Left ventricle myocardium inferior (tissue), 1 donor: ENCODE measurements at regions not wholly inside any gene's neighbourhood (a gene's known extent, or its start where the extent isn't known, plus 50 kb on each side); places are given as distances from the start of the nearest gene placed in this dataset.
"Not testable (repeated sequence)": the region's sequence is repeated elsewhere in the genome, so short reads cannot be mapped to it uniquely, and the experiment has no call there.

Experiments
- DNase-seq: peaks from one replicate; pipeline ENCODE4 v3.0.0-alpha.2; 2020
- H3K27ac ChIP-seq: fragments of 200-600 bp; replicated peaks from 2 replicates; pipeline ENCODE4 v1.8.0; 2021
- H3K27me3 ChIP-seq: fragments of 200-600 bp; 2 replicates; pipeline ENCODE4 v1.8.0; 2021; ENCODE audit warnings: low read depth
- H3K36me3 ChIP-seq: fragments of 200-600 bp; 2 replicates; pipeline ENCODE4 v1.8.0; 2021
- H3K4me1 ChIP-seq: fragments of 200-600 bp; 2 replicates; pipeline ENCODE4 v1.8.0; 2021
- H3K4me3 ChIP-seq: fragments of 200-600 bp; 2 replicates; pipeline ENCODE4 v1.8.0; 2021; ENCODE audit warnings: mild to moderate bottlenecking, moderate library complexity
- H3K9me3 ChIP-seq: fragments of 200-600 bp; replicated peaks from 2 replicates; pipeline ENCODE4 v1.8.0; 2021
- intact Hi-C: fragments of 100-400 bp; cut with micrococcal nuclease; formaldehyde crosslinking; loops from one replicate; pipeline ENCODE4 v1.11.0; 2022
- TF ChIP-seq, protein P1 (sequence below): fragments of 200-600 bp; IDR thresholded peaks from 2 replicates; pipeline ENCODE4 v1.8.0; 2021; ENCODE audit warnings: antibody characterized with exemption, mild to moderate bottlenecking, borderline replicate concordance
- donor health status: DM: no; HTN: yes; CAD: no; lungs with severe emphysema.

DNA sequence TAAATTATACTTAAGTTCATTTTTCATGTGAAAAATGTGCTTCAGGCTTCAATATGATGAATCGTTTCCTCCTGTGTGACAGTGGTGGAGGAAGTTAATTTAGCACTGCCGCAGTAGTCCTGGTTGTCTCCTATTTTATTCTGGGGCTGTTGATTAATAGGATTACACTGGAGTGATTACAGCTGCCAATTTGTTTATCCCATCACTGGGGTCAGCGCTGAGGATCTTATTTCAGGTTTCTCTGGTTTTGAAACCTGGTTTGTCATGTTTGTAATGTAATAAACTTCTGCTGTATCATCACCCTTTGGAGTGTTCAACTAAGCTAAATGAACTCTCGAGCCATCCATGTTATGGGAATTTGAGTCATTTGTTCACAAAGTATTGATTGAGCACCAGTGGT is 241.7 kb upstream of the KCNN2 start:
- TF ChIP-seq, protein P1, sequence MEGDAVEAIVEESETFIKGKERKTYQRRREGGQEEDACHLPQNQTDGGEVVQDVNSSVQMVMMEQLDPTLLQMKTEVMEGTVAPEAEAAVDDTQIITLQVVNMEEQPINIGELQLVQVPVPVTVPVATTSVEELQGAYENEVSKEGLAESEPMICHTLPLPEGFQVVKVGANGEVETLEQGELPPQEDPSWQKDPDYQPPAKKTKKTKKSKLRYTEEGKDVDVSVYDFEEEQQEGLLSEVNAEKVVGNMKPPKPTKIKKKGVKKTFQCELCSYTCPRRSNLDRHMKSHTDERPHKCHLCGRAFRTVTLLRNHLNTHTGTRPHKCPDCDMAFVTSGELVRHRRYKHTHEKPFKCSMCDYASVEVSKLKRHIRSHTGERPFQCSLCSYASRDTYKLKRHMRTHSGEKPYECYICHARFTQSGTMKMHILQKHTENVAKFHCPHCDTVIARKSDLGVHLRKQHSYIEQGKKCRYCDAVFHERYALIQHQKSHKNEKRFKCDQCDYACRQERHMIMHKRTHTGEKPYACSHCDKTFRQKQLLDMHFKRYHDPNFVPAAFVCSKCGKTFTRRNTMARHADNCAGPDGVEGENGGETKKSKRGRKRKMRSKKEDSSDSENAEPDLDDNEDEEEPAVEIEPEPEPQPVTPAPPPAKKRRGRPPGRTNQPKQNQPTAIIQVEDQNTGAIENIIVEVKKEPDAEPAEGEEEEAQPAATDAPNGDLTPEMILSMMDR, result no peak
- intact Hi-C loops, result no loop called here
- no peak for DNase-seq
- Histone ChIP-seq H3K36me3 (no peaks in the 10 kb centered on the region), H3K4me1 (peaks cover 20% of the 10 kb centered on the region), H3K27ac (no peak overlapping the region), H3K4me3 (no peak overlapping the region), H3K27me3 (no peaks in the 10 kb centered on the region), H3K9me3 (no peaks in the 10 kb centered on the region)

DNA sequence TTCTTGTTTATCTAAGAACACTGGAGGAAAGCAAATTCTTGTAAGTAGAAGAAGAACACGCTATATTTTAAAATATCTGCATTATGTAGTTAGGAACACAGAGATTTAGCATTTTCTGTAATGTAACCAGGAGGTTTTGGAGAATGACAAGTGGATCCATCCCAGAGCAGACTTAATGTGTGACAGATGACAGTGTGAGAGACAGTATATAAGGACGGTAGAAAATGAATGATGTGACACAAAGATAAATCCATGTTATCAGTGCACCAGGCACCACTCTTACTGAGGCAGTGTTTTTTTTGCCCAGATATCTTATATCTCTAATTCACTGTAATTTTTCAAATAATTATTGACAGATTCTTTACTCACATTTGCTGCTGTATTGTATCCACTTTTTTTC is 239.0 kb upstream of the KCNN2 start:
- Histone ChIP-seq H3K4me3 (no peak overlapping the region), H3K9me3 (no peaks in the 10 kb centered on the region), H3K36me3 (no peaks in the 10 kb centered on the region), H3K27me3 (no peaks in the 10 kb centered on the region), H3K27ac (no peak overlapping the region), H3K4me1 (peaks cover 11% of the 10 kb centered on the region)
- TF ChIP-seq, protein P1, result no peak
- intact Hi-C loops, result no loop called here
- DNase-seq, result no peak

DNA sequence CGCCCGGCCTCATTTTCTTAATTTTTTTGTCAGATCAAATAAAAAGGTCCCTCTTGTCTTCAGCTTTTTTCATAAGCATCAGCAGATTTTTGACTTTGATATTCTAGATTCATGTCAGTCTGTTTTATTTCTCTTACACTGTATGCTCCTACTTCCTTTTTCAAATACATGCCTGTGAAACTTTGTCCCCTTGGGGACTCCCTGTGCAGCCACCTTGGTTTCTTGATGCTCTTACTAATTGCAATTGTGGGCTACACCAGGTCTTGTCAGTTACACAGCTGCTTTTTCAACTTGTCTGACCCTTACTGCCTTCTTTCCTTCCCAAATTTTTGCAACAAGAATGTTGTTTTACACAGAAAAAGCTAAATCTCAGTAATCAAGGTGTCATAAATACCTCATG is 238.2 kb upstream of the KCNN2 start:
- intact Hi-C loops, result no loop called here
- Histone ChIP-seq H3K9me3 (no peaks in the 10 kb centered on the region), H3K27ac (no peak overlapping the region), H3K27me3 (no peaks in the 10 kb centered on the region), H3K4me3 (no peak overlapping the region), H3K36me3 (no peaks in the 10 kb centered on the region), H3K4me1 (peaks cover 7% of the 10 kb centered on the region)
- TF ChIP-seq, protein P1, result no peak
- no peak for DNase-seq

DNA sequence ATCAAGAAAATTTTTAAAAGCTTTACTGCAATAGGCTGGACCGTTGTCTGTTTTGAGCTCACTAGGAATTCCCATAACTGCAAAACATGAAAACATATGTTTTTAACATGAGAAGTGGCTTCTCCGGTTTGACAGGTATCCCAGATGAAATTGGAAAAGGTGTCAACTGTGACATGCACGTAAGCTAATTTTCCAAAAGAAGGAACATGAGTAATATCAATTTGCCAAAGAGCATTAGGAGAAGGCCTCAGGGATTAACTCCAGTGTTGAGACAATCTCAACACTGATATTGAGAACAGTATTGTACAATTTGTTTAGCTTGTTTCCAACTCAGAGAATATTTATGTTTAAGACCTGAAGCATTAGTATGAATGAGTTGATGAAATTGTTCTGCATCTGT is 215.5 kb upstream of the KCNN2 start:
- no peak for DNase-seq
- no peak overlapping the region for H3K4me3 ChIP-seq
- H3K4me1 ChIP-seq, result no peaks in the 10 kb centered on the region
- H3K27ac ChIP-seq, result no peak overlapping the region
- intact Hi-C loops, result no loop called here
- no peaks in the 10 kb centered on the region for H3K27me3 ChIP-seq
- peaks cover 20% of the 10 kb centered on the region for H3K9me3 ChIP-seq
- H3K36me3 ChIP-seq, result no peaks in the 10 kb centered on the region
- TF ChIP-seq, protein P1, result no peak

DNA sequence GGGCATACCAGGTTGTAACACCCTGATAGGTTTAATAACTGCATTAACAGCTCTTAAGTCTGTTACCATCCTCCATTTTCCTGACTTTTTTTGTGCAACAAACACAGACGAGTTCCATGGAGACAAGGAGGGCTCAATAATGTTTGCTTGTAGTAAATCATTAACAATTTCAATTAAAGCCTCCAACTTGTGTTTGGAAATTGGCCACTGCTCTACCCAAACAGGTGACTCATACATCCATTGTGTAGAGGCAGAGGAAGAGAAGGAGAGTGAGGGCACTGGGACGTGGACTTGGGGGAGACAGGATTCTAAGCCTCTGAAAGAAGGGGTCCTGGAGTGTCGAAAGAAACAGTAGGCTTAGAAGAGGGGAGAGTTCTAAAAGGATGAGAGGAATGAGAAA is 213.6 kb upstream of the KCNN2 start:
- Histone ChIP-seq H3K27ac (no peak overlapping the region), H3K9me3 (peaks cover 17% of the 10 kb centered on the region), H3K27me3 (no peaks in the 10 kb centered on the region), H3K36me3 (no peaks in the 10 kb centered on the region), H3K4me1 (no peaks in the 10 kb centered on the region), H3K4me3 (no peak overlapping the region)
- intact Hi-C loops, result no loop called here
- TF ChIP-seq, protein P1, result no peak
- no peak for DNase-seq

DNA sequence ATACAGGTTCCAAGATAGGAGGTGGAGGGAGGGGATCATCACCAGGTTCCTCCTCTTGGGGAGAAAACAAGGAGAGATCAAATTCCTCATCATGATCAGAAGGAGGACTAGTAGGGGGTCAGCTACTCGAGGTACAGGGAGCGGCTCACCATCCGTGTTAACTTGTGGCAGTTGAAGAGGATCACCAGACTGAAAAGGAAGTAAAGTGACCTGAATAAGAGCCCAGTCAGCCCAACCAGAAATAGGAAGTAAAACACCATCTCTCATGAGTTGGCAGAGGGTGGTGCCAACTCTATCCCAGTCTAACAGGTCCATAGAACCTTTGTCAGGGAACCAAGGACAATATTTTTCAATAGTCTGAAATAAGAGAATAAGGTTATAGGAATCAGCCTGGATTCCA is 213.1 kb upstream of the KCNN2 start:
- H3K36me3 ChIP-seq, H3K27me3 ChIP-seq, intact Hi-C loops, H3K4me1 ChIP-seq, H3K4me3 ChIP-seq, H3K27ac ChIP-seq, DNase-seq: not testable (repeated sequence)
- H3K9me3 ChIP-seq, result peaks cover 17% of the 10 kb centered on the region
